ENCODE measurements at regions not wholly inside any gene's neighbourhood (a gene's known extent, or its start where the extent isn't known, plus 50 kb on each side); places are given as distances from the start of the nearest gene placed in this dataset.
"Not testable (repeated sequence)": the region's sequence is repeated elsewhere in the genome, so short reads cannot be mapped to it uniquely, and the experiment has no call there.

GRCh38 chr7:145831616-145832206 is 284.9 kb upstream of the CNTNAP2 start:
- Histone ChIP-seq H3K4me3 (no peak overlapping the region), H3K27me3 (no peaks in the 10 kb centered on the region), H3K27ac (no peak overlapping the region)

DNA sequence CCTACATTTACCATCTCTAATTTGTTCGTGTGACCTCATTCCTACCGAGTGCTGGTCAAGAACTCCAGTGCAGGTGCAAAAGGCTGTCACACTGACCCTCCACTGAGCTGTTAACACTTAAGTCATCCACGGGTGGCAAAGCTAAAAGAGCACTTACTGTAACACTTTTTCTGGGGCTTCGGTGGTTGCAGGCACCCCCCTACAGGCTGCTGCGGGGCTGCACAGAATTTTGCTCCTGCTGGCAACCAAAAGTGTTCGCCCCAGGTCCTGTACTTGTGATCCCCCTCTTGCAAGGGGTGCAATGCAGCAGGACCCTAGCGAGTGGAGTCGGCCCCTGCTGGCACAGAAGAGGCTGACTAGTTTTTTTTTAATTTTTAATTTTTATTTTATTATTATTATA is 298.9 kb upstream of the CNTNAP2 start:
- DNase-seq (ENCODE audit: low read depth in 1 of 2, low spot score in 1 of 2): no peak
- TF ChIP-seq CTCF (IDR thresholded peaks at IDR 0.05; ENCODE audit: low read depth, low read length): no peak

More at GRCh38 chr7:145831616-145832206, 284.9 kb upstream of the CNTNAP2 start:
- no peak for TF ChIP-seq CTCF (IDR thresholded peaks at IDR 0.05; ENCODE audit: low read depth, low read length)
- Histone ChIP-seq H3K4me1 (ENCODE audit: low read depth) (no peaks in the 10 kb centered on the region), H3K36me3 (no peaks in the 10 kb centered on the region), H3K9me3 (ENCODE audit: low read depth) (no peaks in the 10 kb centered on the region)
- no peak for DNase-seq (ENCODE audit: low read depth in 1 of 2, low spot score in 1 of 2)

DNA sequence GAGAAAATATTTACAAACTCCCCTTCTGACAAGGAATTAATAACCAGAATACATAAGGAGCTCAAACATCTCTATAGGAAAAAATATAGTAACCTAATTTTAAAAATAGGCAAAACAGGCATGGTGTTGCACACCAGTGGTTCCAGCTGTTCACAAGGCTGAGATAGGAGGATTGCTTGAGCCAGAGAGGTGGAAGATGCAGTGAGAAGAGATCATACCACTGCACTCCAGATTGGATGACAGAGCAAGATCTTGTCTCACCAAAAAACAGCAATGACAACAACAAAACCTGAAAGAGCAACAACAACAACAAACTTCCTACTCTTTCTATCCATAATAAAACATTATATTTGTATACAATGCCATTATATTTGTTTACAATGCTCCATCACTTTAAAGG is 304.4 kb upstream of the CNTNAP2 start:
- Histone ChIP-seq H3K27ac (no peak overlapping the region), H3K9me3 (ENCODE audit: low read depth) (no peaks in the 10 kb centered on the region), H3K4me3 (no peak overlapping the region), H3K27me3 (no peaks in the 10 kb centered on the region), H3K4me1 (ENCODE audit: low read depth) (no peaks in the 10 kb centered on the region), H3K36me3 (no peaks in the 10 kb centered on the region)
- no peak for DNase-seq (ENCODE audit: low read depth in 1 of 2, low spot score in 1 of 2)
- no peak for TF ChIP-seq CTCF (IDR thresholded peaks at IDR 0.05; ENCODE audit: low read depth, low read length)

More for the DNA sequence above, 298.9 kb upstream of the CNTNAP2 start:
- Histone ChIP-seq H3K9me3 (ENCODE audit: low read depth) (no peaks in the 10 kb centered on the region), H3K4me3 (no peak overlapping the region), H3K4me1 (ENCODE audit: low read depth) (no peaks in the 10 kb centered on the region), H3K27ac (no peak overlapping the region), H3K27me3 (no peaks in the 10 kb centered on the region), H3K36me3 (no peaks in the 10 kb centered on the region)

DNA sequence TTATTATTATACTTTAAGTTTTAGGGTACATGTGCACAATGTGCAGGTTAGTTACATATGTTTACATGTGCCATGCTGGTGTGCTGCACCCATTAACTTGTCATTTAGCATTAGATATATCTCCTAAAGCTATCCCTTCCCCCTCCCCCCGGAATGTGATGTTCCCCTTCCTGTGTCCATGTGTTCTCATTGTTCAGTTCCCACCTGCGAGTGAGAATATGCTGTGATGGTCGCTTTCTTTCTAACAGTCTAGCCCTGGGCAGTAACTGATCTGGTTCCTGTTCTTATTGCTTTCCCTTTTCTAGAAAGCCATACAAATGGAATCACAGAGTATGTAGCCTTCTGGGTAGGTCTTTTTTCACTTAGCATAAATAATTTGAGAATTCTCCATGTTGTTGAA is 311.1 kb upstream of the CNTNAP2 start:
- not testable (repeated sequence) for H3K4me3 ChIP-seq; H3K27ac ChIP-seq; H3K36me3 ChIP-seq; H3K27me3 ChIP-seq; DNase-seq (ENCODE audit: low read depth in 1 of 2, low spot score in 1 of 2); H3K4me1 ChIP-seq (ENCODE audit: low read depth); H3K9me3 ChIP-seq (ENCODE audit: low read depth)

GRCh38 chr7:145797507-145797906 is 319.1 kb upstream of the CNTNAP2 start:
- Histone ChIP-seq H3K36me3 (no peaks in the 10 kb centered on the region), H3K9me3 (ENCODE audit: low read depth) (no peaks in the 10 kb centered on the region), H3K27me3 (no peaks in the 10 kb centered on the region), H3K27ac (no peak overlapping the region), H3K4me3 (no peak overlapping the region), H3K4me1 (ENCODE audit: low read depth) (no peaks in the 10 kb centered on the region)
- TF ChIP-seq CTCF (IDR thresholded peaks at IDR 0.05; ENCODE audit: low read depth, low read length): no peak
- DNase-seq (ENCODE audit: low read depth in 1 of 2, low spot score in 1 of 2): no peak

- Histone ChIP-seq H3K27me3 (no peaks in the 10 kb centered on the region), H3K27ac (no peak overlapping the region), H3K36me3 (no peaks in the 10 kb centered on the region), H3K4me3 (no peak overlapping the region), H3K4me1 (ENCODE audit: low read depth) (no peaks in the 10 kb centered on the region), H3K9me3 (ENCODE audit: low read depth) (no peaks in the 10 kb centered on the region)
- DNase-seq (ENCODE audit: low read depth in 1 of 2, low spot score in 1 of 2): no peak
- no peak for TF ChIP-seq CTCF (IDR thresholded peaks at IDR 0.05; ENCODE audit: low read depth, low read length)
Observed at GRCh38 chr7:145795132-145795531, 321.5 kb upstream of the CNTNAP2 start.
